C4-2B (cell line): ENCODE measurements at regions not wholly inside any gene's neighbourhood (a gene's known extent, or its start where the extent isn't known, plus 50 kb on each side); places are given as distances from the start of the nearest gene placed in this dataset.

Experiments
- CTCF ChIP-seq: fragments of 450-650 bp; conservative IDR thresholded peaks from 2 replicates; pipeline ENCODE4 v1.5.1; 2017; ENCODE audit warnings: mild to moderate bottlenecking
- ZFX ChIP-seq: fragments of 450-650 bp; IDR thresholded peaks from 2 replicates; pipeline ENCODE4 v1.6.1; 2017

DNA sequence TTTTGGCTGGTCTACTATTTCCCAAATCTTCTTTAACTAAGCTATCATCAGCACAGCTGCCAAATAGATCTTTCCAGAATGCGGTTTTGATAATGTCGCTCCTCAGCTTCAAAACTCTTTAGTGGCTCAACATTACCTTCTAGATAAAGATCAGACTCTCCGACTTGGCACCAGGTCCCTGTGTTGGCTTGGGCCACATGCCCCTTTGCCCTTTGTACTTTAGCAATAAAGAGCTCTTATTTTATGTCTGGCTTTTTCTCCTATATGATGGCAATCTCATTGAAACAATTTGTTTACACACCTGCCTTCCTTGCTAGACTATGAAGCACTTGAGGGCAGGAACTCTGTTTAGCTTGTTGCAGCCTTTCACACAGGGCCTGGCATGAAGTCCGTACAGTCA lies 128.9 kb upstream of the GATA6 start:
- TF ChIP-seq CTCF (no peak), ZFX (no peak)
